HEK293 (cell line): ENCODE measurements at regions not wholly inside any gene's neighbourhood (a gene's known extent, or its start where the extent isn't known, plus 50 kb on each side); places are given as distances from the start of the nearest gene placed in this dataset.

ENCODE experiments used
- CTCF ChIA-PET: fragments of 350-600 bp; formaldehyde crosslinking; extraction: SDS; loops from one replicate; lab custom pipeline; 2021; ENCODE audit warnings: antibody characterized with exemption; lab: Yijun Ruan, JAX
- POLR2A ChIA-PET: fragments of 300-600 bp; formaldehyde crosslinking; extraction: SDS; loops from one replicate; lab custom pipeline; 2020; ENCODE audit warnings: antibody characterized with exemption, inconsistent platforms; lab: Yijun Ruan, JAX
- H3K27ac ChIP-seq: fragments of 200-500 bp; sonication (Bioruptor generic); 2 replicates; pipeline ENCODE4 v1.5.1; 2014; ENCODE audit warnings: low read depth, low read length, control low read depth, inconsistent platforms; ENCODE audit errors: extremely low read depth
- H3K36me3 ChIP-seq, 2 experiments: fragments of 200-500 bp in 1 of 2; sonication (Bioruptor generic) in 1 of 2; 1 replicate in 1 of 2; 2 replicates in 1 of 2; pipeline ENCODE4 v1.5.1; 2014 to 2017; ENCODE audit warnings: inconsistent platforms in 2 of 2, low read length in 2 of 2; ENCODE audit not compliant: control insufficient read depth in 2 of 2, insufficient read depth in 1 of 2
- H3K4me1 ChIP-seq: fragments of 200-500 bp; sonication (Bioruptor generic); 2 replicates; pipeline ENCODE4 v1.5.1; 2014; ENCODE audit warnings: mild to moderate bottlenecking, low read length, inconsistent platforms; ENCODE audit not compliant: control insufficient read depth, insufficient read depth
- H3K4me3 ChIP-seq: 2 replicates; pipeline ENCODE4 v1.5.1; 2011; ENCODE audit warnings: low read depth, mild to moderate bottlenecking, control low read depth, low read length, moderate library complexity
- H3K9me3 ChIP-seq: fragments of 200-500 bp; sonication (Bioruptor generic); 2 replicates; pipeline ENCODE4 v1.5.1; 2014; ENCODE audit warnings: low read depth, low read length, inconsistent platforms; ENCODE audit not compliant: control insufficient read depth, insufficient read depth
- GLI2 ChIP-seq: fragments of 450-650 bp; formaldehyde crosslinking; IDR thresholded peaks from 2 replicates; pipeline ENCODE4; 2017; ENCODE audit warnings: missing biosample characterization, missing genetic modification characterization, low read depth, borderline replicate concordance
- GLIS2 ChIP-seq: fragments of 450-650 bp; formaldehyde crosslinking; IDR thresholded peaks from 2 replicates; pipeline ENCODE4 v1.5.1; 2016; ENCODE audit warnings: missing biosample characterization, missing genetic modification characterization
- HIC1 ChIP-seq: fragments of 450-650 bp; formaldehyde crosslinking; IDR thresholded peaks from 2 replicates; pipeline ENCODE4 v1.5.1; 2016; ENCODE audit warnings: missing biosample characterization, missing genetic modification characterization
- KLF10 ChIP-seq: fragments of 450-650 bp; IDR thresholded peaks from 2 replicates; pipeline ENCODE4 v1.5.1; 2018; ENCODE audit warnings: missing biosample characterization, mild to moderate bottlenecking, missing genetic modification characterization
- KLF9 ChIP-seq: fragments of 450-650 bp; formaldehyde crosslinking; IDR thresholded peaks from 2 replicates; pipeline ENCODE4 v1.5.1; 2016; ENCODE audit warnings: missing biosample characterization, missing genetic modification characterization, low read depth
- SCRT1 ChIP-seq: fragments of 450-650 bp; formaldehyde crosslinking; IDR thresholded peaks from 2 replicates; pipeline ENCODE4 v1.5.1; 2016; ENCODE audit warnings: missing biosample characterization, missing genetic modification characterization, borderline replicate concordance
- SCRT2 ChIP-seq: fragments of 450-650 bp; formaldehyde crosslinking; IDR thresholded peaks from 2 replicates; pipeline ENCODE4 v1.5.1; 2016; ENCODE audit warnings: missing biosample characterization, missing genetic modification characterization
- TCF7L2 ChIP-seq: IDR thresholded peaks from 2 replicates; pipeline ENCODE4 v1.6.1; 2011; ENCODE audit warnings: low read depth, mild to moderate bottlenecking, inconsistent platforms, low read length, moderate library complexity, borderline replicate concordance
- WT1 ChIP-seq: fragments of 450-650 bp; formaldehyde crosslinking; IDR thresholded peaks from 2 replicates; pipeline ENCODE4 v1.5.1; 2016; ENCODE audit warnings: missing biosample characterization, missing genetic modification characterization
- YY2 ChIP-seq: fragments of 450-650 bp; formaldehyde crosslinking; IDR thresholded peaks from 2 replicates; pipeline ENCODE4 v1.5.1; 2016; ENCODE audit warnings: missing biosample characterization, missing genetic modification characterization
- ZBTB17 ChIP-seq: fragments of 450-650 bp; formaldehyde crosslinking; IDR thresholded peaks from 2 replicates; pipeline ENCODE4 v1.5.1; 2016; ENCODE audit warnings: missing biosample characterization, missing genetic modification characterization
- ZEB2 ChIP-seq: fragments of 450-650 bp; formaldehyde crosslinking; IDR thresholded peaks from 2 replicates; pipeline ENCODE4 v1.5.1; 2016; ENCODE audit warnings: missing biosample characterization, missing genetic modification characterization
- ZNF184 ChIP-seq: fragments of 450-650 bp; IDR thresholded peaks from 2 replicates; pipeline ENCODE4 v1.5.1; 2018; ENCODE audit warnings: missing biosample characterization, mild to moderate bottlenecking, missing genetic modification characterization
- ZNF366 ChIP-seq: fragments of 450-650 bp; formaldehyde crosslinking; conservative IDR thresholded peaks from 2 replicates; pipeline ENCODE4 v1.5.1; 2016; ENCODE audit warnings: missing biosample characterization, missing genetic modification characterization
- ZNF391 ChIP-seq: fragments of 450-650 bp; formaldehyde crosslinking; IDR thresholded peaks from 2 replicates; pipeline ENCODE4 v1.5.1; 2016; ENCODE audit warnings: low read depth, missing biosample characterization, missing genetic modification characterization, borderline replicate concordance
- ZNF518A ChIP-seq: fragments of 450-650 bp; formaldehyde crosslinking; conservative IDR thresholded peaks from 2 replicates; pipeline ENCODE4 v1.5.1; 2016; ENCODE audit warnings: low read depth, missing biosample characterization, missing genetic modification characterization
- ZNF529 ChIP-seq: fragments of 450-650 bp; formaldehyde crosslinking; IDR thresholded peaks from 2 replicates; pipeline ENCODE4 v1.5.1; 2017; ENCODE audit warnings: missing genetic modification characterization, missing biosample characterization; ENCODE audit not compliant: insufficient replicate concordance
- ZNF610 ChIP-seq: fragments of 450-650 bp; formaldehyde crosslinking; IDR thresholded peaks from 2 replicates; pipeline ENCODE4 v1.5.1; 2016; ENCODE audit warnings: missing biosample characterization, missing genetic modification characterization, borderline replicate concordance
- ZNF623 ChIP-seq: fragments of 450-650 bp; formaldehyde crosslinking; IDR thresholded peaks from 2 replicates; pipeline ENCODE4 v1.5.1; 2016; ENCODE audit warnings: missing biosample characterization, missing genetic modification characterization
- ZNF670 ChIP-seq: fragments of 450-650 bp; formaldehyde crosslinking; IDR thresholded peaks from 2 replicates; pipeline ENCODE4 v1.5.1; 2016; ENCODE audit warnings: missing biosample characterization, missing genetic modification characterization, low read depth
- ZSCAN30 ChIP-seq: fragments of 450-650 bp; IDR thresholded peaks from 2 replicates; pipeline ENCODE4 v1.5.1; 2018; ENCODE audit warnings: missing biosample characterization, mild to moderate bottlenecking, missing genetic modification characterization, moderate library complexity
- TF ChIP-seq, protein P1 (sequence below): fragments of 450-650 bp; formaldehyde crosslinking; IDR thresholded peaks from 2 replicates; pipeline ENCODE4 v1.5.1; 2016; ENCODE audit warnings: missing biosample characterization, missing genetic modification characterization
- TF ChIP-seq, protein P2 (sequence below): fragments of 450-650 bp; formaldehyde crosslinking; IDR thresholded peaks from 2 replicates; pipeline ENCODE4 v1.5.1; 2016; ENCODE audit warnings: missing biosample characterization, missing genetic modification characterization
- TF ChIP-seq, protein P3 (sequence below): fragments of 450-650 bp; formaldehyde crosslinking; IDR thresholded peaks from 2 replicates; pipeline ENCODE4 v1.5.0; 2017; ENCODE audit warnings: missing biosample characterization, missing genetic modification characterization, borderline replicate concordance

DNA sequence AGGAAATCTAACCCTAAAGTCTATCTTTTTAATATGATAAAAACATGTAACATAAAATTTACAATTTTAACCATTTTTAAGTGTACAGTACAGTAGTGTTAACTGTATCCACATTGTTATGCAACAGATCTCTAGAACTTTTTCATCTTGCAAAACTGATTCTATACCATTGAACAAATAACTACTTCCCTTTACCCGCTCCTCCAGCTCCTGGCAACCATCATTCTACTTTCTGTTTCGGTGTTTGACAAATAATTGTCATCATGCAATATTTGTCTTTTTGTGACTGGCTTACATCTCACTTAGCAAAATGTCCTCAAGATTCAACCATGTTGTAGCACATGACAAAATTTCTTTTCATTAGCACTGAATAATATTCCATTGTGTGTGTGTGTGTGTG lies 203.2 kb downstream of the SIM1 start:
- ChIA-PET POLR2A (no interaction called here), CTCF (interaction anchor here (0.9 to 1.8 kb wide), 2 partner anchors 16 to 260 kb away, joined by 3 to 5 read pairs; no protein-coding TSS in a partner anchor)
- Histone ChIP-seq H3K27ac (no peak overlapping the region), H3K36me3 (no peaks in the 10 kb centered on the region), H3K4me1 (no peaks in the 10 kb centered on the region; the same call in 1 of the 2 replicates), H3K9me3 (no peaks in the 10 kb centered on the region), H3K4me3 (no peak overlapping the region)
- TF ChIP-seq KLF9 (tag by site-specific recombination) (no peak), ZNF670 (no peak), TCF7L2 (no peak), ZBTB17 (no peak), ZNF623 (no peak), ZEB2 (tag by site-specific recombination) (no peak), ZNF391 (tag by site-specific recombination) (no peak), GLI2 (tag by site-specific recombination) (no peak), HIC1 (tag by site-specific recombination) (no peak)
- TF ChIP-seq, protein P1, sequence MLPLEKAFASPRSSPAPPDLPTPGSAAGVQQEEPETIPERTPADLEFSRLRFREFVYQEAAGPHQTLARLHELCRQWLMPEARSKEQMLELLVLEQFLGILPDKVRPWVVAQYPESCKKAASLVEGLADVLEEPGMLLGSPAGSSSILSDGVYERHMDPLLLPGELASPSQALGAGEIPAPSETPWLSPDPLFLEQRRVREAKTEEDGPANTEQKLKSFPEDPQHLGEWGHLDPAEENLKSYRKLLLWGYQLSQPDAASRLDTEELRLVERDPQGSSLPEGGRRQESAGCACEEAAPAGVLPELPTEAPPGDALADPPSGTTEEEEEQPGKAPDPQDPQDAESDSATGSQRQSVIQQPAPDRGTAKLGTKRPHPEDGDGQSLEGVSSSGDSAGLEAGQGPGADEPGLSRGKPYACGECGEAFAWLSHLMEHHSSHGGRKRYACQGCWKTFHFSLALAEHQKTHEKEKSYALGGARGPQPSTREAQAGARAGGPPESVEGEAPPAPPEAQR (tag by site-specific recombination): no peak
- TF ChIP-seq, protein P2, sequence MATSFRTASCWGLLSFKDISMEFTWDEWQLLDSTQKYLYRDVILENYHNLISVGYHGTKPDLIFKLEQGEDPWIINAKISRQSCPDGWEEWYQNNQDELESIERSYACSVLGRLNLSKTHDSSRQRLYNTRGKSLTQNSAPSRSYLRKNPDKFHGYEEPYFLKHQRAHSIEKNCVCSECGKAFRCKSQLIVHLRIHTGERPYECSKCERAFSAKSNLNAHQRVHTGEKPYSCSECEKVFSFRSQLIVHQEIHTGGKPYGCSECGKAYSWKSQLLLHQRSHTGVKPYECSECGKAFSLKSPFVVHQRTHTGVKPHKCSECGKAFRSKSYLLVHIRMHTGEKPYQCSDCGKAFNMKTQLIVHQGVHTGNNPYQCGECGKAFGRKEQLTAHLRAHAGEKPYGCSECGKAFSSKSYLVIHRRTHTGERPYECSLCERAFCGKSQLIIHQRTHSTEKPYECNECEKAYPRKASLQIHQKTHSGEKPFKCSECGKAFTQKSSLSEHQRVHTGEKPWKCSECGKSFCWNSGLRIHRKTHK (tag by site-specific recombination): no peak

GRCh38 chr6:100260584-100260983 lies 204.1 kb downstream of the SIM1 start:
- Histone ChIP-seq H3K4me1 (no peaks in the 10 kb centered on the region; the same call in 1 of the 2 replicates), H3K27ac (no peak overlapping the region), H3K4me3 (no peak overlapping the region), H3K9me3 (no peaks in the 10 kb centered on the region), H3K36me3 (no peaks in the 10 kb centered on the region)
- ChIA-PET CTCF (interaction anchor here (1.1 to 1.8 kb wide), 2 partner anchors 15 to 392 kb away, joined by 3 to 5 read pairs; no protein-coding TSS in a partner anchor), POLR2A (no interaction called here)
- no peak for TF ChIP-seq SCRT1 (tag by site-specific recombination)
- no peak for TF ChIP-seq WT1 (tag by site-specific recombination)
- TF ChIP-seq SCRT2 (tag by site-specific recombination): no peak
- no peak for TF ChIP-seq GLIS2
- TF ChIP-seq ZNF366 (tag by site-specific recombination): no peak
- TF ChIP-seq ZSCAN30 (tag by site-specific recombination): no peak
- no peak for TF ChIP-seq YY2
- no peak for TF ChIP-seq ZNF529
- no peak for TF ChIP-seq ZNF518A (tag by site-specific recombination)
- TF ChIP-seq KLF10 (tag by site-specific recombination): no peak
- TF ChIP-seq, protein P3, sequence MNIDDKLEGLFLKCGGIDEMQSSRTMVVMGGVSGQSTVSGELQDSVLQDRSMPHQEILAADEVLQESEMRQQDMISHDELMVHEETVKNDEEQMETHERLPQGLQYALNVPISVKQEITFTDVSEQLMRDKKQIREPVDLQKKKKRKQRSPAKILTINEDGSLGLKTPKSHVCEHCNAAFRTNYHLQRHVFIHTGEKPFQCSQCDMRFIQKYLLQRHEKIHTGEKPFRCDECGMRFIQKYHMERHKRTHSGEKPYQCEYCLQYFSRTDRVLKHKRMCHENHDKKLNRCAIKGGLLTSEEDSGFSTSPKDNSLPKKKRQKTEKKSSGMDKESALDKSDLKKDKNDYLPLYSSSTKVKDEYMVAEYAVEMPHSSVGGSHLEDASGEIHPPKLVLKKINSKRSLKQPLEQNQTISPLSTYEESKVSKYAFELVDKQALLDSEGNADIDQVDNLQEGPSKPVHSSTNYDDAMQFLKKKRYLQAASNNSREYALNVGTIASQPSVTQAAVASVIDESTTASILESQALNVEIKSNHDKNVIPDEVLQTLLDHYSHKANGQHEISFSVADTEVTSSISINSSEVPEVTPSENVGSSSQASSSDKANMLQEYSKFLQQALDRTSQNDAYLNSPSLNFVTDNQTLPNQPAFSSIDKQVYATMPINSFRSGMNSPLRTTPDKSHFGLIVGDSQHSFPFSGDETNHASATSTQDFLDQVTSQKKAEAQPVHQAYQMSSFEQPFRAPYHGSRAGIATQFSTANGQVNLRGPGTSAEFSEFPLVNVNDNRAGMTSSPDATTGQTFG: no peak
- TF ChIP-seq ZEB2 (tag by site-specific recombination): no peak
- no peak for TF ChIP-seq ZNF610 (tag by site-specific recombination)
- TF ChIP-seq ZNF184 (tag by site-specific recombination): no peak
